ENCODE measurements at regions not wholly inside any gene's neighbourhood (a gene's known extent, or its start where the extent isn't known, plus 50 kb on each side); places are given as distances from the start of the nearest gene placed in this dataset.
"Not testable (repeated sequence)": the region's sequence is repeated elsewhere in the genome, so short reads cannot be mapped to it uniquely, and the experiment has no call there.

GRCh38 chr21:43286196-43286595 lies 117.4 kb downstream of the CRYAA start:
- no peak for DNase-seq

GRCh38 chr21:43284700-43285099 lies 115.9 kb downstream of the CRYAA start:
- no peak for DNase-seq

GRCh38 chr21:43284238-43284637 lies 115.4 kb downstream of the CRYAA start:
- DNase-seq = no peak

GRCh38 chr21:43283925-43284221 lies 115.1 kb downstream of the CRYAA start:
- DNase-seq = not testable (repeated sequence)

GRCh38 chr21:43283136-43283924 lies 114.5 kb downstream of the CRYAA start:
- DNase-seq = no peak

- no peak for DNase-seq
Observed at GRCh38 chr21:43282358-43283120, 113.7 kb downstream of the CRYAA start.

- no peak for DNase-seq
Observed at GRCh38 chr21:43281661-43282357, 113.0 kb downstream of the CRYAA start.

GRCh38 chr21:43280949-43281633 lies 112.3 kb downstream of the CRYAA start:
- no peak for DNase-seq

GRCh38 chr21:43279578-43279894 lies 110.7 kb downstream of the CRYAA start:
- DNase-seq = no peak

GRCh38 chr21:43278766-43279577 lies 110.2 kb downstream of the CRYAA start:
- no peak for DNase-seq

- no peak for DNase-seq
Observed at GRCh38 chr21:43278359-43278758, 109.6 kb downstream of the CRYAA start.

GRCh38 chr21:43277481-43278351 lies 108.9 kb downstream of the CRYAA start:
- DNase-seq = no peak

- DNase-seq = no peak
Observed at GRCh38 chr21:43276811-43277210, 108.0 kb downstream of the CRYAA start.

- no peak for DNase-seq
Observed at GRCh38 chr21:43275421-43276211, 106.8 kb downstream of the CRYAA start.

GRCh38 chr21:43274946-43275310 lies 106.1 kb downstream of the CRYAA start:
- DNase-seq = no peak

GRCh38 chr21:43274022-43274945 lies 105.5 kb downstream of the CRYAA start:
- no peak for DNase-seq

GRCh38 chr21:43273708-43274021 lies 104.9 kb downstream of the CRYAA start:
- DNase-seq = no peak

GRCh38 chr21:43273016-43273707 lies 104.4 kb downstream of the CRYAA start:
- no peak for DNase-seq

- no peak for DNase-seq
Observed at GRCh38 chr21:43272591-43272990, 103.8 kb downstream of the CRYAA start.

Measured in CD4-positive, alpha-beta T cell treated with Interleukin-6 for 4 hours (primary cell).